Limb (tissue), 2 donors: ENCODE measurements at regions not wholly inside any gene's neighbourhood (a gene's known extent, or its start where the extent isn't known, plus 50 kb on each side); places are given as distances from the start of the nearest gene placed in this dataset.
"Not testable (repeated sequence)": the region's sequence is repeated elsewhere in the genome, so short reads cannot be mapped to it uniquely, and the experiment has no call there.

Experiments
- DNase-seq, 2 donors: peaks; one replicate each; pipeline ENCODE4 v3.0.0-alpha.2; 2016; ENCODE audit errors: extremely low spot score in 2 of 2

DNA sequence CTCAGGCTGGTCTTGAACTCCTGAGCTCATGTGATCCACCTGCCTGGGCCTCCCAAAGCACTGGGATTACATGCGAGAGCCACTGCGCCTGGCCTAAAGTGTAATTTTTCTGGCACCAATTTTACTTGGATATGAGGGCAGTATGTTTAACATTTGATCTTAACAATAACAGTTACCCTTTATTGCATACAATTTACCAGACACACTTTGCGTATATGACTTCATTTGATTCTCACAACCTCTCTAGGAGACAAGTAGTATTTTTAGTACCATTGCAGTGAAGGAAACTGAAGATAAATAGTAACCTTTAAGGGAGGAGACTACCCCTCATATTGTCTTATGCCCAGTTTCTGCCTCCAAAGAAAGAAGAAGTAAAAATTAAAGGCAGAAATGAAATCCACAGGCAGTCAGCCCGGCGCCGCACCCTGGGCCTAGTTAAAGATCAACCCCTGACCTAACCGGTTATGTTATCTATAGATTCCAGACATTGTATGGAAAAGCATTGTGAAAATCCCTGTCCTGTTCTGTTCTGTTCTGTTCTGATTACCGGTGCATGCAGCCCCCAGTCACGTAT is 54.0 kb downstream of the CYP26A1 start:
- DNase-seq = not testable (repeated sequence)

DNA sequence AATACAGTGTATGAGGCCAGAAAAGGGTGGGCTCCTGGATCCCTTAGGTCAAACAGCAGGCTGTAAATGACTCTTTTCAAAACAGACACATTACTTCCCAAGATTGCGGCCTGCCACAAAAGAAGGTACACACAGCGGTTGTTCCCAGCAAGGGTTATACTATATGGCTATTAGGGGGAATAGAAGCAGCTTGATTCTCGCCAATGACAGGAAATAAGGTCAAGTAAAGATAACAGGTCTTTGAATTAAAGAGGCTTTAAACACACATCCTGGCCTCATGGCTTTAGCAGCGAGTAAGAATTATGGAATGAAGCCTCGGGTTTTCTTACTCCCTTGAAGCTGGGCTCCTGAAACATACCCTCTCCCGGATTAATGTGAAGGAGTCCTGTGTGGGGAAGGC is 58.3 kb downstream of the CYP26A1 start:
- DNase-seq = no peak

DNA sequence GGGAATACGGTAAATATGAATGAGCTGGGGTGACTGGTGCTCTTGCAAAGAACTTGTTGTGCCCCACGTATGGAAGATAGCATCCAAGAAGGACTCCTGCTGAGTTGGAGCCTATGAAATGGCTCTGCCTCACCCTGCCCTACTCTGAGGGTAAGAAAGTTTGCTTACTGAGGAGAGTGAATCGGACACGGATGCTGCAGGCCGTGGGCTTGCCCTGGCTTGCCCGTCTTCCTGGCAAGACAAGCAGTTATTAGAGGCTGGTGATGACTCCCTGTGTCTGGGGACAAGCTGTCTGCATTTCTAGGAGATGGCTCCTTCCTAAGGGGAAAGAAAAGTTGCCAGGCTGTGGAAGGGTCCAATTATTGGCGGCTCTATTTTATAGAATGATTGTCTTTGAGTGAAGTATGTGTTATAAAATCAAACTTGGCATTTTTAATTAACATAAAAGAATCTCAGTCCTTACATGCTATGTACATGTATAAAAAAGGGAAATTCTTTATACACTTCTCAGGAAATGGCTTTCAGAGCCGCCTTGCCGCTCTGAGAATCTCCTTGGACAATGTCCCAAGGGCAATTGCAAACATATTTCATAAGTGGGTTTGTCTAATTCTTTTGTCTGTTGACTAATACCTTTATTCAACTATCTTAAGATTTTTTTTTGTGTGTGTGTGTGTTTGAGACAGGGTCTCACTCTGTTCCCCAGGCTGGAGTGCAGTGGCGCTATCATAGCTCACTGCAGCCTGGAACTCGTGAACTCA is 64.6 kb downstream of the CYP26A1 start:
- no peak for DNase-seq

DNA sequence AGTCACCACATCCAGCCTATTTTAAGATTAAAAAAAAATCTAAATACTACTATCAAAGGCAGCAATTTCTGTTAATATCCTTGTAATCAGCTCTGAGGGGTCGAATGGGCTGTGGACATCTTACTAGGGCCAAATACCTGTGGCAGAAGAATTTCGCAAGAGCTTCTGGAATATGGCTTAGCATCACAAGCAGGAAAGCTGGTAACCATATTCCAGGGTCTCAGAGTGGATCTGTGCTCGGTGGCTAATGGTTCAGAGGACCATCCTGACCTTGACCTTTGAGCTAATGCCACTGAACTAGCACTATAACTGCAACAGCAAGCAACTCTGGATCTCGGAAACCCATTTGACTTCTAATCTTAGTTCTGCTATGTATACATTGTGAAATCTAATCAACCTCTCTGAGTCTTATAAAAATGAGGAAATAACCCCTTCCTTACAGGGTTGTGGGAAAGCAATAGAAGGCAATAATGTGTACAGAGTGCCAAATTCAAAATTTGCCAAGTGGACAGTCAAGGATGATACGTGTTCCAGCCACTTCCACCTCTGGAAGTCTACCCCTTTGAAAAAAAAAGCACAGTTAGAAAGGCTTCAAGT is 65.5 kb downstream of the CYP26A1 start:
- DNase-seq = no peak

DNA sequence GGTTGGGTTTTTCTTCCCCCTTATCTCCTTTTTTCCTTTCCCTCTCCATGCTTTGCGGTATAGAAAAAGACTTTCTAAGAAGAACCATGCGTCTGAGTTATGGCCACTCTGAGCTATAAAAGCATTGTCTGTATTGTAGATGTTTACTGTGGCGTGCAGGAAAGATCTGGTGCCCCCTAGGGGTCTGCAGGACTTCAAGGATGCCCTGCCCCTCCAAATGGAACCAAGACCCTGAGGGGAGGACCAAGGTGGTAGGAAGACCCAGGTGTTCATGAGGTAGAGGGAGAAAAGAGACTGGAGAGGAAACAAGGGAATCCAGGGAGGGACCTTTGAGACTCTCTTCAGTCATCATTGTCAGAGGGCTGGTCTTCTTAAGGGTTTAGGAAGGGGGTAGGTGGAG is 68.8 kb downstream of the CYP26A1 start:
- DNase-seq = no peak

DNA sequence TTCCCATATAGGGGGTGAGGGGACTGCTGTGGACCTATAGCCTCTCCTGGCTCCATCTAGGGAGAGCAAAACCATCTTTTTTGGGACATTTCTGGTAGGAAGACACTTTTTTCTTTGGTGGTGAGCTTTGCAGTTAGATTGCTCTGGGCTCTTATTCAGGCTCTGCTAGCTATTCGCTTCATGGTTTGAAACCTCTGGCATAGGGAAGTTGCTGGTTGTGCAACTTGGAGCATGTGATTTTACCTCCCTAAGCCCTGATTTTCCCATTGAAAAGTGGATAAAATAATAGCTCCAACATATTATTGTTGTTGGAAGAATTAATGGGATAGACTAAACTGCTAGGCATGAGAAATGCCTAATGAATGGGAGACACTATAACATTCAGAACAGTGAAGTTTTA is 69.6 kb downstream of the CYP26A1 start:
- DNase-seq = no peak

DNA sequence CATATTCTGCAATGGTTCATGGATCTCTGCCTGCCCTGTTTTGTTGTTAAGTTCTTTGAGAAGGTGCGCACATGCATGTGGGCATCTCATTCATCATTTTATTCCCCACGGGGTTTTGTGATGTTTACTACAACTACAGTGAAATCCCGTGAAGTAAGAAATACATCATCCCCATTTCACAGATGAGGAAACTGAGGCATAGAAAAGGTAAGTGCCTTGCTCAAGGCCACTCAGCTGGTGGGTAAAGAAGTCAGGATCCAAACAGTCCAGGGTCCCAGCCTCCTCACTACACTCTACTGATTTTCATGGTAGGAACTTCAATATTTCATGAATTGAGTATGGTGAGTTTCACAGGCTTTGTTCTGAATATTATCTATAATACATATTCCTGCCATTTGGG is 72.6 kb downstream of the CYP26A1 start:
- DNase-seq = no peak

DNA sequence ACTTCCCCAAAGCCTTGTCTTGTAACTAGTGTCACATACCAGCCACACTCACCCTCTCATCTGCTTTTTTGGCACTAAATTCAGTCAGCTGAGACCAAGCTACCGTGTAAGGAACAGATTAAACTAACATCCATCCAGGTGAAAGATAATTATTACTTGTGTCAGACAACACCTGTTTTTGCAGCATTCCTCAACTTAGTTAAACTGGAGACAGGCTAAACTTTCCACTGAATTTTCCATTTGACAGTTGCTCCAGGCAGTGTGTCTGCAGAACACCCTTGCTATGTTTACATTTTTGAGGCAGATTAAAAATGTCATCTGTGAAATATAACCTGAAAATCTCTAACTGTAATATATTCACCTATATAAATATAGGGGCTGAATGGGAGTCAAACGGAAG is 73.6 kb downstream of the CYP26A1 start:
- no peak for DNase-seq

DNA sequence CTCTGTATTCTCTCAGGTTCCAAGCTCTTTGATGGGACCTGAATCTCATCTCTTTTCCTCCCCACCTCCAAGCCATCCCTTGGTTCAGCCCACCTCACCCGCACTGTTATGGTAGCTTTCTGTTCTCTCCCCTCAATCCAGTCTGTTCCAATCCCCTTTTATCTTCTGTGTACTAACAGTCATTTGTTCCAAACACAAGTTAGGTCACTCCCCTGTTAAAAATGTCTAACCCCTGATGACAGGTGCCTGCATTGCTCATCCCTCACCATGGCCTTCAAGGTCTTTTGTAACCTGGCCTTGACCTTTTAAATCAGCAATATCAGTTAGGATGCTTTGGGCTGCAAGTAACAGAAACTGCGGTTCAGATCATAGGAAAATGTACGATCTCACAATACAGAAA is 74.8 kb downstream of the CYP26A1 start:
- DNase-seq = no peak

DNA sequence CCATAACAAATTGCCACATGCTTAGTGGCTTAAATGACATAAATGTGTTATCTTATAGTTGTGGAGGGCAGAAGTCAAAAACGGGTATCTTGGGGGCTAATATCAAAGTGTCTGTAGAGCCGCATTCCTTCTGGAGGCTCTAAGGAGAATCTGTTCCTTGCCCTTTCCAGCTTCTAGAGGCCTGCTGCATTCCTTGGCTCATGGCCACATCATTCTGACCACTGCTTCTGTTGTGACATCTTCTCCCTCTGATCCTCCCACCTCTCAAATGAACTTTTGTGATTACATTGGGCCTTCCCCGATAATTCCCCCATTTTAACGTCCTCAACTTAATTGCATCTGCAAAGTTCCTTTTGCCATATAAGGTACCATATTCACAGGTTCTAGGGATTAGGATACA is 76.1 kb downstream of the CYP26A1 start:
- no peak for DNase-seq

DNA sequence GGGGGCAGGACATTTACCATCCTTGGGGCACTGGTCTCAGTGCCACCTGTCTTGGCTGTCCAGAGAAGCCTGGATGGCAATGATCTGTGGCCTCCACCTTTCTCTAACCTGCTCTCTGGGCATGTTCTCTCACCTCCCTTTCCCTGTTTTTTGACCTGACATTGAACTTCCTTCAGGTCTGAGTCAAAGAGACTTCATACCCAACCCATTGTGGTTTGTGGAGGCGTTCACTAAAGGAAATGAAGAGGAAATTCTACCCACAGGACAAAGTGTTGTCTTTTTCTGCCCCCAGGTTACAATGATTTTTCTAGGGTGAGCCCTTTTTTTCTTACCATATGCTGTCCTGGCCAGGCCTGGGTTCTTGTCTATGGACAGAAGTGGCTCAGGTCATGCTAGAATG is 76.6 kb downstream of the CYP26A1 start:
- DNase-seq = no peak

DNA sequence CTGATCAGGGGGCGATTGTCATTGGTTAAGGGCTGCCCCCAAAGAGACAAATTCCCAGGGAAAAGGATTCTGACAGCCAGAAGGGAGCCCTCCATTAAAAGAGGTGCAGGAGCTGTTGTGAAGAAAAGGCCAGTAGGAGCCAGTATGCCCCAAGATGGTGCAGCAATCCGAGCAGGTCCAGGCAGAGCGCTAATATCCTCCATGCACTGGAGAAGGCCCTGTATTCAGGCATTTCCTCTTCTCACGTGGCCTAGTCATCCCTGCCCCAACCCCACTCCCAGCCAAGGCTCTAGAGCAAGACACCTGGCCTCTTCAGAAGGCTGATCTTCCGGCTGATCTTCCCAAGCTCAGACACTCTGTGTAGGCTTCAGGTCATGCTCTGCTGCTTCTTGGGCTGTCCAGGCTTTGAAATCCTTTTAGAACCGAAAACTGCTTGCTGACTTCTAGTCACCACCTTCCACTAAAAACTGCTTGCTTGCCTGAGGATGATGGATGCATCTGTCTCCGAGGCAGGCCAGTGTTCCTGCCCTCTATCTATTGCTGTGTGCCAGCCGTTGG is 77.4 kb downstream of the CYP26A1 start:
- DNase-seq = no peak

DNA sequence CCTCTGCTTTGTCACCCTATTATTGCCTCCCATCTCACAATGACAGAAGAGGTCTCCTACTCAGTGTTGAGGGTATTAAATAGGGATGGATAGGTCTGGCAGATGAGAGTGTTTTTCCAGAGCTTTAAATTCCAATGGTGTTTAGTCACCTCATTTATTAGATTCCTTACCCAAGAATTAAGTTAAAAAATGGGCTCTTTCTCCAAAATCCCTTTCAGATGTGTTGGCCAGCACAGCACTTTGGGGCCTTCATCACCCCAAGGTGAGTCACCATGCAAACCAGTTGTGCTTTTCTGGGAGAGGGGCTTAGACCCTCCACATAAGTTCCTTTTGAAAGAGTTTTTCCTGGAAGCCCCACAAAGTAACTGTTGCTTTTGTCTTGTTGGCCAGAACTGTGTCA is 78.4 kb downstream of the CYP26A1 start:
- DNase-seq = no peak

DNA sequence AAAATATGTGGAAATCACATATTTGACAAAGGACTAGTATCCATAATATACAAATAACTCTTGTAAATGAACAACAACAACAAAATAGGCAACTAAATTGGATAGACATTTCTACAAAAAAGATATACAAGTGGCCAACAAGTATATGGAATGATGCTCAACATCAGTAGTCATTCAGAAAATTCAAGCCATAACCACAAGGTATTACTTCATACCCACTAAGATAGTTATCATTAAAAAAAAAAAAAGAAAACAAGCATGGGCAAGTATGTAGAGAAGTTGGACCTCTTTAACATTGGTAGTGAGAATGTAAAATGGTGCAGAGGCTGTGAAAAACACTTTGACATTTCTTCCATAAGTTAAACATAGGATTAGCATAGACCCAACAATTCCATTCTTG is 80.8 kb downstream of the CYP26A1 start:
- no peak for DNase-seq

DNA sequence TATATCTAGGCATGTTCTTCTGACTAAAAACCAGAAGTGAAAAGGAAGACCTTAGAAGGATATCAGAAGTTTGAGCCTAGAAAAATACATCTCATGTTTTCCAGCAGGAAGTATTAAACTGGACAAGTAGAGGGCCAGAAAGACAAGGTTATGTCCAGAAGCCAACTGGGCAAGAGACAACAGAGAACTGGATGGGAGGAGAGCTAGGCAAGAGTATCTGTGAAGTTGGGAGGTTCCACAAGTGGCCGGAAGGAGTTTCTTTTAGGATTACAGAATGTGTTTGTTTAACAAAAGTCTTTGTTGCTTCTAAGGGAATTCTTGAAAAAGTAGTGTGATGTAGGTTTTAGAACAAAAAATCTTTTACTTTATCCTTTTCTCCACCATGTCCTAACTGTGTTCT is 86.4 kb downstream of the CYP26A1 start:
- no peak for DNase-seq

DNA sequence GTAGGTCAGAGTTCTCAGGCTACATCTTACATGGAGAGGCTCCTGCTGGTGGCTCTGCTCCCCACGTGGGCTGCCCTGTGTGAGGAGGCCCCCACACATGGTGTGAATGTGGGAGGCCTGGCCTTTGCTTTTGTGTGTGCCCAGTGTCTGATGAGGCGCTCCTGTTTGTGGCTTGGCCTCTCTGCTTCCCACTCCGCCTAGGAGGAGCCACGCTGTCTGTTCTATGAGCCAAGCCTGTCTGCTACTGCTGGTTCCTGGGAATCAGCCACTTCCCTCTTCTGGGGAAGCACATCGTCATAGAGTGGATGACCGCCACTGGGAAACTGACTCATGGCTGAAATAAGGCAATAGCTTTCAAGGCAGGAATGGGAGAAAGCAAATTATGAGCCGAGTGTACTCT is 87.1 kb downstream of the CYP26A1 start:
- DNase-seq = no peak

DNA sequence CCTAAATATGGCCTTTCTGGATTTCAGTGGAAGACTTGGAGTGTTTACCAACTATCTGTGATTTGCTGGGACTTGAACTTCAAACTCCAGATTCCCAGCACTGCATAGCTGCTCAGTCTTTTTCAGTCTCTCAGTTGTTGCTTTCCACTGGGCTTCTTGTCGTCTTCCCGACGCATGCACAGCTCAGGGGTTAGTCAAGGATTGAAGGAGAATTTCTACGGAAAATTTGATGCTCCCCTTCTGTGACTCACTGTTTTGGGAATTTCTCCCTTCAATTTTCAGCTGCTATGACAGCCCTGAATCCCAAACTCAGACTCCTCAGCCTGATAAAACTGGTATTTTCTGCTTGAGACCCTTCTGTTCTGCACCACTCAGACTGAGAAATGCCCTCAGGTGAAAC is 91.7 kb downstream of the CYP26A1 start:
- no peak for DNase-seq

DNA sequence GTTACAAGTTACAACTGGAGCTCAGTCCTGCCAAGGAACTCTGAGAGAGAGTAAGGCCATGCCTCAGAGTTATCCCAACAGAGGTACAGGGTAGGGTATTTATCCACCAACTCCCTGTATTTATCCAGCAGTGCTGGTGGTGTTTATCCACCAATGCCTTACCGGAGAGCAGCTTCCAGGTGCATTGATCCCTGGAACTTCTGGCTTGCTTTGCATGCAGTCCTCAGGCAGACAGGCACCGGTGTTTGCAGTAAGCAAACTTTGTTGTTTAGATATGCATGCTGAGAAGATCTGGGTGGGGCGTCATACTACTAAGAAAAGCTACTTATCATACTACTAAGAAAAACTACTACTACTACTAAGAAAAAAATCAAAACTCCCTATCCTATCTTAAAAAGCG is 92.4 kb downstream of the CYP26A1 start:
- DNase-seq = no peak

DNA sequence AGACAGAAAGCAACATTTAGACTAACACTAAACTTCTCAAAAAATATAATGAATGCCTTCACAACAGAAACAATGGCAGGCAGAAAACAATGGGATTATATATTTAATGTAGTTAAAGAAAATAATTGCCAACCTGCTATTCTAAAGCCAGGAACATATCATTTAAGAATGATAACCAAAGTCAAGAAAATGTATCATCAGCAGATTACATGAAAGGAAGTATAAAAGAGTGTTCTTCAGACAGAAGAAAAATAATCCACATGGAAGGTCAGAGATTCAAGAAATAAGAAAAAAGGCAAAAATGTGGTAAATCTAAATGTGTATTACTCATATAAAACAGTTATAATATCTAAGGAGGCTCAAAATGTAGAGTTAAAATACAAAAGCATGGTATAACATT is 98.1 kb downstream of the CYP26A1 start:
- DNase-seq = no peak

DNA sequence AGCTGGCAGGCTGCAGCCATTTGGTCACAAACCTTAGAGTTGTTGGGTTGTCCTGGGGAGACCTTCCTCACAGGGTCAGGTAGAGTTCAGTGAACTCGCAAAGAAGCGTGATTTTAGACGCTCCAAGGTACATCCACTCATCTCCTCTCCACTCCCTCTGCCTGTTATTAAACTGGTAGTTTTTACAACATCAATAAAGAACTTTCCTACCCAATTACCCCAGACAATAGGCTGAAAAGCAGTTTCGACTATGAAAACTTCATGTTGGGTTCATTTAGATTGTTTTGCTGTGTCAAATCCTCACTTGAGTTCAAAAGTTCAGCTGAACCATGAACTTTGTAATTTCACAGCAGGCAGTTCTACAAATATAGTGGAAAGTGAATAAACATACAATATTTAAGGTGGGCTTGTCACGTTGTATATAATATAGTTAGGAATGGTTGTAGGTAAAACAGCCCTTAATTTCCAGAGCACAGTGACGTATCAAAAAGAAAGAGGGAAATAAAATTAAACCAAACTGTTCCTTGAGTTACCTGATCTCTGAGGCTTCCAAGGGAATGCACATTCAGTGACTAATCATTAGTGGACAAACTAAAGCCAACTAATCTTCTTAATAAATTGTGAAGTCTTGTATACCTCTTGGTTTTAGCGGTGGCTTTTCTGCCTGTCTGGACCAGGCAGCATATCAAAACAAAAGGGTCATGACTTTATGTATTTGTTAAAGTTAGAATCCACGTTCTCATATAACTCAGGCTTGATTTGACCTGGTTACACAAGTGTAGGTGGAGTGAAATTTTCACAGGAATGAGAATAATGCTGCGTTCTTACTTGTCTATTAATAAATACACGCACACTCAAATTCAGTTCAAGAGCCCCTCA is 100.5 kb downstream of the CYP26A1 start:
- no peak for DNase-seq

DNA sequence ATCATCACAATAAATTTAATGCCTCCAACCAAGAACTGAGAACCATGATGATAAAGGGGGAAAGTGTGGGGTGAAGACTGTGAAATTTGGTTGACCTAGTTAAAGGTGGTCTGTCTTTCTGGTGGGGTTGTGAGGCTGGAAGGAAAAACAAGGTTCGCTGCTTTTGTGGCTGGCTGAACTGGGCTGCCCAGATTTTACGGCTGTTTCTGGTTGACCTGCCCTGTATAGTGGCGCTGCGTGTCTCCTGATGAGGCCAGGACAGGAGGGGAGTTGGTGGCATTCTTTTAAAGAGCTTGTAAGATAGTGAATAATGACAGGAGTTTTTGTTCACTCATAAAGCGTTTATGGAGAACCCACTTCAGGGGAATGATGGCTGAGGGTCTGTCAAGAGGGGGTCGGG is 101.8 kb downstream of the CYP26A1 start:
- no peak for DNase-seq

DNA sequence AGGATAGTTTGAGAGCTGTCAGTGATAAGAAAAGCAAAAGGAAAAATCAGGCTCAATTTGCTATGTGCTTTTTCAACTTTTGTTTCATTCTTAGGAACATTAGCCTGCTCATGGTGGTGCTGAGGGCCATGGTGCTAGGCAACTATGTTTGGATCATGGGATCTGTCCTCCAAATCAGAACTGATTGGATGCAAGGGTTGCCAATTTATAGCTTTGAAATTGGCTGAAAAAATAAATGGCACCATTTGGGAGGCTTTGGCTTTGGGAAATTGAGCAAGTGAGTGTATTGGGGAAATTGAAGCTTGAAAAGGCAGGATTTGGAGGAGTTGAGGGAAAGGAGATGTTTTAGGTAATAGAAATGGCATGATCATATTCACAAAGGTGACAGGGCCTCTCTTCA is 103.8 kb downstream of the CYP26A1 start:
- DNase-seq = no peak
